ENCODE measurements at regions not wholly inside any gene's neighbourhood (a gene's known extent, or its start where the extent isn't known, plus 50 kb on each side); places are given as distances from the start of the nearest gene placed in this dataset.

DNA sequence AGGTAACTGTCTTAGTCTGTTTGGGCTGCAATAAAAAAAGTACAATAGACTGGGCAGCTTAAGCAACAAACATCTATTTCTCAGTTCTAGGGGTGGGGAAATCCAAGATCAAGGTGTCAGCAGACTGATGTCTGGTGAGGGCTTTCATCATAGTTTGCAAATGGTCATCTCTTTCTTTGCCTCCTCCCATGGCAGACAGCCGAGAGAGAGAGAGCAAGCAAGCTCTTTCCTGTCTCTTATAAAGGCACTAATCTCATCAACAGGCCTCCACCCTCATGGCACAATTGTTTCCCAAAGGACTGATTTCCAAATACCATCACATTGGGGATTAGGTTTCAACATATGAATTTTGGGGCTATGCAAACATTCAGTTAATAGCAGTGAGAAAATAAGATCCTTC lies 445.6 kb upstream of the FLRT2 start:
- Histone ChIP-seq H4K20me1 (ENCODE audit: insufficient read depth, low read length) (no peaks in the 10 kb centered on the region), H3K9me2 (ENCODE audit: insufficient read depth, low read length) (no peaks in the 10 kb centered on the region), H3K36me3 (ENCODE audit: insufficient read depth, low read length) (no peaks in the 10 kb centered on the region), H3K4me3 (ENCODE audit: low read depth, low read length, poor library complexity, severe bottlenecking) (no peak overlapping the region), H3K4me1 (ENCODE audit: insufficient read depth, low read length, poor library complexity, severe bottlenecking) (no peaks in the 10 kb centered on the region), H3K4me2 (ENCODE audit: low read length) (no peak overlapping the region), H3K27ac (ENCODE audit: low read depth, low read length, poor library complexity, severe bottlenecking) (no peak overlapping the region), H3K79me2 (ENCODE audit: insufficient read depth, low read depth, low read length) (no peaks in the 10 kb centered on the region), H3K9me3 (ENCODE audit: low read length) (no peaks in the 10 kb centered on the region), H2AFZ (ENCODE audit: low read length) (no peak overlapping the region)
- DNase-seq (ENCODE audit: low spot score) = no peak
- TF ChIP-seq, protein P1, sequence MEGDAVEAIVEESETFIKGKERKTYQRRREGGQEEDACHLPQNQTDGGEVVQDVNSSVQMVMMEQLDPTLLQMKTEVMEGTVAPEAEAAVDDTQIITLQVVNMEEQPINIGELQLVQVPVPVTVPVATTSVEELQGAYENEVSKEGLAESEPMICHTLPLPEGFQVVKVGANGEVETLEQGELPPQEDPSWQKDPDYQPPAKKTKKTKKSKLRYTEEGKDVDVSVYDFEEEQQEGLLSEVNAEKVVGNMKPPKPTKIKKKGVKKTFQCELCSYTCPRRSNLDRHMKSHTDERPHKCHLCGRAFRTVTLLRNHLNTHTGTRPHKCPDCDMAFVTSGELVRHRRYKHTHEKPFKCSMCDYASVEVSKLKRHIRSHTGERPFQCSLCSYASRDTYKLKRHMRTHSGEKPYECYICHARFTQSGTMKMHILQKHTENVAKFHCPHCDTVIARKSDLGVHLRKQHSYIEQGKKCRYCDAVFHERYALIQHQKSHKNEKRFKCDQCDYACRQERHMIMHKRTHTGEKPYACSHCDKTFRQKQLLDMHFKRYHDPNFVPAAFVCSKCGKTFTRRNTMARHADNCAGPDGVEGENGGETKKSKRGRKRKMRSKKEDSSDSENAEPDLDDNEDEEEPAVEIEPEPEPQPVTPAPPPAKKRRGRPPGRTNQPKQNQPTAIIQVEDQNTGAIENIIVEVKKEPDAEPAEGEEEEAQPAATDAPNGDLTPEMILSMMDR (conservative IDR thresholded peaks at IDR 0.05; ENCODE audit: low read length) = no peak
- no peak for TF ChIP-seq EZH2phosphoT487 (IDR thresholded peaks at IDR 0.05; ENCODE audit: borderline replicate concordance, low read depth, low read length)
- BruUV-seq (replicated peaks) = no TSS peak
- intact Hi-C loops (cut with micrococcal nuclease; ENCODE audit: unreplicated experiment) = no loop called here
- ChIA-PET POLR2A (interaction anchor here (0.6 kb wide), 1 partner anchor 136 kb away, joined by 4 read pairs; no protein-coding TSS in a partner anchor), CTCF (ENCODE audit: unreplicated experiment) (no interaction called here)

DNA sequence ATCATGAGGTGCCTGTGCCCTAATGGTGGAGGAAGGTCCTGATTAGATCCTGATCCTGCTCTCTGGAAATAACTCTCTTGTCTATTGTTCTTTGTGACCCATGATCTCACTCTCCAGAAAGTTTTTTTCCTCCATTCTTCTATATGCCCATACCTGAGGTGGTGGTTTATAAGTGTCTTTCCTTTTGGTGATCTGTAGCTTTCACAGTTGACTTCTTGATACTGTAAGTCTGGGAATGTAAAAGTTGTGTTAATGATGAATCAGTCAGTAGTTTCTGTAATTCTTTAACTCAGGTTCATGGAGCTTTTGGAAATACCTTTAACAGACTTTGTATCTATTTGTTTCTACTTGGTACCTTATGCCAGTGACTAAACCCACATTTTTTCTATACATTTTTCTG lies 444.0 kb upstream of the FLRT2 start:
- Histone ChIP-seq H2AFZ (ENCODE audit: low read length) (no peak overlapping the region), H3K27ac (ENCODE audit: low read depth, low read length, poor library complexity, severe bottlenecking) (no peak overlapping the region), H3K79me2 (ENCODE audit: insufficient read depth, low read depth, low read length) (no peaks in the 10 kb centered on the region), H3K9me3 (ENCODE audit: low read length) (no peaks in the 10 kb centered on the region), H3K4me3 (ENCODE audit: low read depth, low read length, poor library complexity, severe bottlenecking) (no peak overlapping the region), H3K4me2 (ENCODE audit: low read length) (no peak overlapping the region), H3K4me1 (ENCODE audit: insufficient read depth, low read length, poor library complexity, severe bottlenecking) (no peaks in the 10 kb centered on the region), H4K20me1 (ENCODE audit: insufficient read depth, low read length) (no peaks in the 10 kb centered on the region), H3K9me2 (ENCODE audit: insufficient read depth, low read length) (no peaks in the 10 kb centered on the region), H3K36me3 (ENCODE audit: insufficient read depth, low read length) (no peaks in the 10 kb centered on the region)
- intact Hi-C loops (cut with micrococcal nuclease; ENCODE audit: unreplicated experiment) = no loop called here
- no peak for DNase-seq (ENCODE audit: low spot score)
- POLR2A ChIA-PET = no interaction called here
- BruUV-seq (replicated peaks) = no TSS peak
- CTCF ChIA-PET (ENCODE audit: unreplicated experiment) = no interaction called here
- TF ChIP-seq, protein P1 (conservative IDR thresholded peaks at IDR 0.05; ENCODE audit: low read length) = no peak
- no peak for TF ChIP-seq EZH2phosphoT487 (IDR thresholded peaks at IDR 0.05; ENCODE audit: borderline replicate concordance, low read depth, low read length)

DNA sequence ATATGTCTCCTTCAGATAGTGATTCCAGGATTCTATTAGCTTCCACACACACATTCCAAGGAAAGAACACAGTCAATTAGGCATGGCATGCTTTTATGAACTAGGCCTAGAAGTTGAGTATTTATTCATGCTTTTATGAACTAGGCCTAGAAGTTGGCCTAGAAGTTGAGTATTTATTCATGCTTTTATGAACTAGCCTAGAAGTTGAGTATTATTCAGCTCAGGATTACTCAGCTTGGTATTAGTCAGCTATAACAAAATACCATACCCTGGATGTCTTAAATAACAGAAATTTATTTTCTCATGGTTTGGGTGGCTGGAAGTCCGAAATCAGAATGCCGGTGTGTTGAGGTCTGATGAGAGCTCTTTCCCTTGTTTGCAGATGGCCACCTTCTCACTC lies 442.7 kb upstream of the FLRT2 start:
- CTCF ChIA-PET (ENCODE audit: unreplicated experiment) = no interaction called here
- no peak overlapping the region for H3K27ac ChIP-seq (ENCODE audit: low read depth, low read length, poor library complexity, severe bottlenecking)
- H3K9me3 ChIP-seq (ENCODE audit: low read length) = no peaks in the 10 kb centered on the region
- TF ChIP-seq, protein P1 (conservative IDR thresholded peaks at IDR 0.05; ENCODE audit: low read length) = no peak
- TF ChIP-seq EZH2phosphoT487 (IDR thresholded peaks at IDR 0.05; ENCODE audit: borderline replicate concordance, low read depth, low read length) = no peak
- no peaks in the 10 kb centered on the region for H4K20me1 ChIP-seq (ENCODE audit: insufficient read depth, low read length)
- intact Hi-C loops (cut with micrococcal nuclease; ENCODE audit: unreplicated experiment) = no loop called here
- BruUV-seq (replicated peaks) = no TSS peak
- DNase-seq (ENCODE audit: low spot score) = no peak
- no peaks in the 10 kb centered on the region for H3K79me2 ChIP-seq (ENCODE audit: insufficient read depth, low read depth, low read length)
- no peak overlapping the region for H3K4me3 ChIP-seq (ENCODE audit: low read depth, low read length, poor library complexity, severe bottlenecking)
- no peaks in the 10 kb centered on the region for H3K4me1 ChIP-seq (ENCODE audit: insufficient read depth, low read length, poor library complexity, severe bottlenecking)
- POLR2A ChIA-PET = interaction anchor here (0.7 kb wide), 2 partner anchors 56 to 299 kb away, joined by 3 to 4 read pairs; no protein-coding TSS in a partner anchor
- no peak overlapping the region for H3K4me2 ChIP-seq (ENCODE audit: low read length)
- H3K36me3 ChIP-seq (ENCODE audit: insufficient read depth, low read length) = no peaks in the 10 kb centered on the region
- H2AFZ ChIP-seq (ENCODE audit: low read length) = no peak overlapping the region
- H3K9me2 ChIP-seq (ENCODE audit: insufficient read depth, low read length) = no peaks in the 10 kb centered on the region

Measured in OCI-LY7 (cell line).